ENCODE measurements at regions not wholly inside any gene's neighbourhood (a gene's known extent, or its start where the extent isn't known, plus 50 kb on each side); places are given as distances from the start of the nearest gene placed in this dataset.

DNA sequence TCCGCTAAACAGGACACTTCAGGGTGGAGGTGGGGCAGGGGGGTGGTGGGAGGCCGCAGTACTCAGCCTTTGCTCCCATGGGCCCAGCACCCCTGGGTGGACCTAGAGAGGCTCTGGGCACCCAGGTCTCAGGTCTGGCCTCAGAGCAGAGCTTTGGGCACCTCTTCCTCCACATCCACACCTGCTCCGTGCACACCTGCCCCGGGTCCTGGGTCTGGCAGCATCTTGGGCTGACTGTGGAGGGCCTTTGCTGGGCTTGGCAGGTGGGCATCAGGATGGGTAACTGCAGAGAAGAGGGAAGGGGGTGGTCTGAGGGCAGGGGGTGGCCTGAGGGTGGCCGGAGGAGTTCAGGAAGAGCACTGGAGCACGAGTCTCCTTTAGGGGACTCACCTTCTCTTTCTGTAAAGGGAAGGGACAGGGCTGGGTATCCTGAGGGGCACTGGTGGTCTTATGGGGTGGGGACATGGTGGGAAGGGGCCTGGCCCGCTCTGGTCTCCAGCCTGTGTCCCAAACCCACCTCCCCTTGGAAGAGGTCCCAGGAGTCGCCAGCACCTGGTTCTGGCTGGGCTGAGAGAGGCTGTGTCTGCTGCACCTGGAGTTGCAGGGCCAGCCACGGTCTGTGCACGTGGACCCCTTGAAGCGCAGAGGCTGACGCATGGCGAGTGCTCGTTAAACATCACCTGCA lies 106.7 kb upstream of the IER5L start:
- TF ChIP-seq, protein P1, sequence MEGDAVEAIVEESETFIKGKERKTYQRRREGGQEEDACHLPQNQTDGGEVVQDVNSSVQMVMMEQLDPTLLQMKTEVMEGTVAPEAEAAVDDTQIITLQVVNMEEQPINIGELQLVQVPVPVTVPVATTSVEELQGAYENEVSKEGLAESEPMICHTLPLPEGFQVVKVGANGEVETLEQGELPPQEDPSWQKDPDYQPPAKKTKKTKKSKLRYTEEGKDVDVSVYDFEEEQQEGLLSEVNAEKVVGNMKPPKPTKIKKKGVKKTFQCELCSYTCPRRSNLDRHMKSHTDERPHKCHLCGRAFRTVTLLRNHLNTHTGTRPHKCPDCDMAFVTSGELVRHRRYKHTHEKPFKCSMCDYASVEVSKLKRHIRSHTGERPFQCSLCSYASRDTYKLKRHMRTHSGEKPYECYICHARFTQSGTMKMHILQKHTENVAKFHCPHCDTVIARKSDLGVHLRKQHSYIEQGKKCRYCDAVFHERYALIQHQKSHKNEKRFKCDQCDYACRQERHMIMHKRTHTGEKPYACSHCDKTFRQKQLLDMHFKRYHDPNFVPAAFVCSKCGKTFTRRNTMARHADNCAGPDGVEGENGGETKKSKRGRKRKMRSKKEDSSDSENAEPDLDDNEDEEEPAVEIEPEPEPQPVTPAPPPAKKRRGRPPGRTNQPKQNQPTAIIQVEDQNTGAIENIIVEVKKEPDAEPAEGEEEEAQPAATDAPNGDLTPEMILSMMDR (IDR thresholded peaks at IDR 0.05): no peak
- no peak for TF ChIP-seq POLR2A (IDR thresholded peaks at IDR 0.05)
